HL-60 (cell line): ENCODE measurements at regions not wholly inside any gene's neighbourhood (a gene's known extent, or its start where the extent isn't known, plus 50 kb on each side); places are given as distances from the start of the nearest gene placed in this dataset.

Experiments used
- DNase-seq, 2 experiments: peaks; one replicate each; pipeline ENCODE4 v3.0.0-alpha.2; 2010 to 2020; ENCODE audit warnings: low read depth in 1 of 2, low spot score in 1 of 2
- H3K27ac ChIP-seq: fragments of 250-450 bp; sonication (Bioruptor Pico); replicated peaks from 2 replicates; pipeline ENCODE4 v1.5.1; 2020; ENCODE audit warnings: mild to moderate bottlenecking, moderate library complexity
- H3K27me3 ChIP-seq: fragments of 250-450 bp; sonication (Bioruptor Pico); 2 replicates; pipeline ENCODE4 v1.5.1; 2021; ENCODE audit warnings: mild to moderate bottlenecking, moderate library complexity; ENCODE audit not compliant: insufficient read depth, poor library complexity, severe bottlenecking
- H3K4me3 ChIP-seq: replicated peaks from 2 replicates; pipeline ENCODE4 v1.5.1; 2011; ENCODE audit warnings: mild to moderate bottlenecking, control low read depth, low read length; ENCODE audit not compliant: insufficient read depth
- GABPA ChIP-seq: IDR thresholded peaks from 2 replicates; pipeline ENCODE4 v1.6.1; 2012; ENCODE audit warnings: low read depth
- POLR2AphosphoS5 ChIP-seq: IDR thresholded peaks from 2 replicates; pipeline ENCODE4 v1.6.1; 2012; ENCODE audit warnings: low read depth
- SPI1 ChIP-seq: IDR thresholded peaks from 2 replicates; pipeline ENCODE4 v1.6.1; 2012; ENCODE audit warnings: low read depth, mild to moderate bottlenecking, borderline replicate concordance
- TF ChIP-seq, protein P1 (sequence below): IDR thresholded peaks from 2 replicates; pipeline ENCODE4 v1.6.1; 2012; ENCODE audit warnings: low read depth; ENCODE audit not compliant: insufficient replicate concordance
- TF ChIP-seq, protein P2 (sequence below): IDR thresholded peaks from one replicate; pipeline ENCODE4 v1.5.1; 2011; ENCODE audit warnings: low read length, control low read depth, inconsistent platforms; ENCODE audit not compliant: insufficient read depth

DNA sequence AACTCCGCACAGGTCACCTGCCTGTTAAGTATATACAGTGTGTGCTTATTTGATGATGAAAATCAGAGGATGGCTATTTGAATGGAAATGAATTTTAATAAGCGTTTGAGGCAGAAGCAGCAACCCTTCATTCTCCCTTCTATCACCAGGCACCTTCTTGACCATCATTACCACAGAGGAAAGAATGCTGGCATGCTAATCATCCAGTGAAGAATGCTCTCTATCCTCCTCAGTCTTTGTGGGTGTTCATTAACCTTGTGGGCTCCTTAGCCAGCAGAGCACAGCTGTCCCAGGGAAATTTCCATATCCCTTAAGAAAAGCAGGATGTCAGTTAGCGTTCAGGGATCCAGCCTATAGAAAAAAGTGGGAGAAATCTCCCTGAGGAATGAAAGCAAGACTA, 428.0 kb upstream of the CAMK1G start:
- DNase-seq: no peak
- Histone ChIP-seq H3K27me3 (no peaks in the 10 kb centered on the region), H3K4me3 (no peak overlapping the region), H3K27ac (no peak overlapping the region)
- TF ChIP-seq GABPA (no peak), SPI1 (no peak), POLR2AphosphoS5 (no peak)
- TF ChIP-seq, protein P1, sequence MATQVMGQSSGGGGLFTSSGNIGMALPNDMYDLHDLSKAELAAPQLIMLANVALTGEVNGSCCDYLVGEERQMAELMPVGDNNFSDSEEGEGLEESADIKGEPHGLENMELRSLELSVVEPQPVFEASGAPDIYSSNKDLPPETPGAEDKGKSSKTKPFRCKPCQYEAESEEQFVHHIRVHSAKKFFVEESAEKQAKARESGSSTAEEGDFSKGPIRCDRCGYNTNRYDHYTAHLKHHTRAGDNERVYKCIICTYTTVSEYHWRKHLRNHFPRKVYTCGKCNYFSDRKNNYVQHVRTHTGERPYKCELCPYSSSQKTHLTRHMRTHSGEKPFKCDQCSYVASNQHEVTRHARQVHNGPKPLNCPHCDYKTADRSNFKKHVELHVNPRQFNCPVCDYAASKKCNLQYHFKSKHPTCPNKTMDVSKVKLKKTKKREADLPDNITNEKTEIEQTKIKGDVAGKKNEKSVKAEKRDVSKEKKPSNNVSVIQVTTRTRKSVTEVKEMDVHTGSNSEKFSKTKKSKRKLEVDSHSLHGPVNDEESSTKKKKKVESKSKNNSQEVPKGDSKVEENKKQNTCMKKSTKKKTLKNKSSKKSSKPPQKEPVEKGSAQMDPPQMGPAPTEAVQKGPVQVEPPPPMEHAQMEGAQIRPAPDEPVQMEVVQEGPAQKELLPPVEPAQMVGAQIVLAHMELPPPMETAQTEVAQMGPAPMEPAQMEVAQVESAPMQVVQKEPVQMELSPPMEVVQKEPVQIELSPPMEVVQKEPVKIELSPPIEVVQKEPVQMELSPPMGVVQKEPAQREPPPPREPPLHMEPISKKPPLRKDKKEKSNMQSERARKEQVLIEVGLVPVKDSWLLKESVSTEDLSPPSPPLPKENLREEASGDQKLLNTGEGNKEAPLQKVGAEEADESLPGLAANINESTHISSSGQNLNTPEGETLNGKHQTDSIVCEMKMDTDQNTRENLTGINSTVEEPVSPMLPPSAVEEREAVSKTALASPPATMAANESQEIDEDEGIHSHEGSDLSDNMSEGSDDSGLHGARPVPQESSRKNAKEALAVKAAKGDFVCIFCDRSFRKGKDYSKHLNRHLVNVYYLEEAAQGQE: no peak
- TF ChIP-seq, protein P2, sequence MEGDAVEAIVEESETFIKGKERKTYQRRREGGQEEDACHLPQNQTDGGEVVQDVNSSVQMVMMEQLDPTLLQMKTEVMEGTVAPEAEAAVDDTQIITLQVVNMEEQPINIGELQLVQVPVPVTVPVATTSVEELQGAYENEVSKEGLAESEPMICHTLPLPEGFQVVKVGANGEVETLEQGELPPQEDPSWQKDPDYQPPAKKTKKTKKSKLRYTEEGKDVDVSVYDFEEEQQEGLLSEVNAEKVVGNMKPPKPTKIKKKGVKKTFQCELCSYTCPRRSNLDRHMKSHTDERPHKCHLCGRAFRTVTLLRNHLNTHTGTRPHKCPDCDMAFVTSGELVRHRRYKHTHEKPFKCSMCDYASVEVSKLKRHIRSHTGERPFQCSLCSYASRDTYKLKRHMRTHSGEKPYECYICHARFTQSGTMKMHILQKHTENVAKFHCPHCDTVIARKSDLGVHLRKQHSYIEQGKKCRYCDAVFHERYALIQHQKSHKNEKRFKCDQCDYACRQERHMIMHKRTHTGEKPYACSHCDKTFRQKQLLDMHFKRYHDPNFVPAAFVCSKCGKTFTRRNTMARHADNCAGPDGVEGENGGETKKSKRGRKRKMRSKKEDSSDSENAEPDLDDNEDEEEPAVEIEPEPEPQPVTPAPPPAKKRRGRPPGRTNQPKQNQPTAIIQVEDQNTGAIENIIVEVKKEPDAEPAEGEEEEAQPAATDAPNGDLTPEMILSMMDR: no peak

DNA sequence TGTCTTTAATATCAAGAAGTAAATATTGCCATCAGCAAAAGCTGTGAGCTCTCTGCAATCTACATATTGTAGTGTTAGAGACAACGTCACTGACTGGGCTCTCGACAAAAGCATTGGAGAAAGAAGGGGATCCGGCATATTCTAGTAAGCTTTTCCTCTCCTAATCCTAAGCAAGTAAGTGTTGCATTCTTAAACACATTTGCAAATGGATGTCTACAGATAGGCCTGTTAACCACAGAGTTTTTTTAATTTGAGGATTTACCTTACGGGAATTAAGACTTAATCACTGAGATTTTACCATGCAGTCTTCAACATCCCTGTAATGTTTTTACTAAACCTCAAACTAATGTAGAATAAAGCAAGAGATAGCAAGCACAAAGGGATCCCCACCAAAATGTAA, 426.5 kb upstream of the CAMK1G start:
- TF ChIP-seq, protein P1: no peak
- TF ChIP-seq SPI1 (no peak), POLR2AphosphoS5 (no peak), GABPA (no peak)
- TF ChIP-seq, protein P2: no peak
- no peak overlapping the region for H3K4me3 ChIP-seq
- H3K27me3 ChIP-seq: no peaks in the 10 kb centered on the region
- H3K27ac ChIP-seq: no peak overlapping the region
- DNase-seq: no peak

DNA sequence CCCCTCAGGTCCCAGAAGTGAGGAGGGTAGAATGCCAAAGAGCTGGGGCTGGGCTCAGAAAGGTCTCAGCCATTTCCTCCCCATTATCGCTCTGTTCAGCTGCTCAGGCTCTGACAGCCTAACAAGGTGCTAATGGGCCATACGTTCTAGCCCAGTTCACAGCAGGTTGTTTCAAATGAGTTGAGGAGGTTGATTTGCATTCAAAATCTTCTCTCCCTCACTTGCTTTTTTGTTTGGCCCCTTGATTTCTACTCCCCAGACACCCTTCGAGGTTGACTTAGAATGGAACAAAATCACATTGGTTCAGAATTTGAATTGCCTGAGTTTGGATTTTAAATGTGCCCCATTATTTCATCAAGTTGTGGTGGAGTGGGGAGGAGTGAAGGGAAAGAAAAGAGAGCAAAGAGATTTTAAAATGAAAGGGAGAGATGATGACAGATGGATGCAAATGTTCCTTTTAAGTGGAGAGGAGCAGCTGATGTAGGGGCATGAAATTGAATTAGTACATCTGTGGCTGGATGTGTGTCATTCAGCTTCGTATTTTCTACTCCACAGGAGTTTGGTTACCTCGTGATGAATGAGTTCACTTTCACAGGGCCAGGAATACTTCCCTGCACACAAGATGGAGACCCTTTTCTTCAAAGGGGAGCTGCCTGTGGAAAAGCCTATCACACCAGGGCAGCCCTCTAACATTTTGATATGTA, 425.8 kb upstream of the CAMK1G start:
- no peak for DNase-seq
- Histone ChIP-seq H3K27me3 (no peaks in the 10 kb centered on the region), H3K27ac (no peak overlapping the region), H3K4me3 (no peak overlapping the region)
- TF ChIP-seq POLR2AphosphoS5: no peak
- TF ChIP-seq SPI1: no peak
- TF ChIP-seq, protein P1: no peak
- TF ChIP-seq, protein P2: no peak
- TF ChIP-seq GABPA: no peak
